ENCODE measurements at regions not wholly inside any gene's neighbourhood (a gene's known extent, or its start where the extent isn't known, plus 50 kb on each side); places are given as distances from the start of the nearest gene placed in this dataset.
"Not testable (repeated sequence)": the region's sequence is repeated elsewhere in the genome, so short reads cannot be mapped to it uniquely, and the experiment has no call there.

- Histone ChIP-seq H3K36me3 (ENCODE audit: control insufficient read depth, insufficient read depth, low read length) (no peaks in the 10 kb centered on the region), H3K27me3 (ENCODE audit: control insufficient read depth, insufficient read depth, low read length) (no peaks in the 10 kb centered on the region), H3K4me3 (ENCODE audit: low read depth, low read length) (no peak overlapping the region)
- TF ChIP-seq, protein P1, sequence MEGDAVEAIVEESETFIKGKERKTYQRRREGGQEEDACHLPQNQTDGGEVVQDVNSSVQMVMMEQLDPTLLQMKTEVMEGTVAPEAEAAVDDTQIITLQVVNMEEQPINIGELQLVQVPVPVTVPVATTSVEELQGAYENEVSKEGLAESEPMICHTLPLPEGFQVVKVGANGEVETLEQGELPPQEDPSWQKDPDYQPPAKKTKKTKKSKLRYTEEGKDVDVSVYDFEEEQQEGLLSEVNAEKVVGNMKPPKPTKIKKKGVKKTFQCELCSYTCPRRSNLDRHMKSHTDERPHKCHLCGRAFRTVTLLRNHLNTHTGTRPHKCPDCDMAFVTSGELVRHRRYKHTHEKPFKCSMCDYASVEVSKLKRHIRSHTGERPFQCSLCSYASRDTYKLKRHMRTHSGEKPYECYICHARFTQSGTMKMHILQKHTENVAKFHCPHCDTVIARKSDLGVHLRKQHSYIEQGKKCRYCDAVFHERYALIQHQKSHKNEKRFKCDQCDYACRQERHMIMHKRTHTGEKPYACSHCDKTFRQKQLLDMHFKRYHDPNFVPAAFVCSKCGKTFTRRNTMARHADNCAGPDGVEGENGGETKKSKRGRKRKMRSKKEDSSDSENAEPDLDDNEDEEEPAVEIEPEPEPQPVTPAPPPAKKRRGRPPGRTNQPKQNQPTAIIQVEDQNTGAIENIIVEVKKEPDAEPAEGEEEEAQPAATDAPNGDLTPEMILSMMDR (IDR thresholded peaks at IDR 0.05; ENCODE audit: insufficient read depth, low read length, poor library complexity, severe bottlenecking), result no peak
- no peak for DNase-seq (ENCODE audit: low read depth)
These were observed 272.9 kb downstream of the LNPK start for GRCh38 chr2:175729049-175729706.

- Histone ChIP-seq H3K27me3 (ENCODE audit: control insufficient read depth, insufficient read depth, low read length) (no peaks in the 10 kb centered on the region), H3K36me3 (ENCODE audit: control insufficient read depth, insufficient read depth, low read length) (no peaks in the 10 kb centered on the region), H3K4me3 (ENCODE audit: low read depth, low read length) (no peak overlapping the region)
- TF ChIP-seq, protein P1 (IDR thresholded peaks at IDR 0.05; ENCODE audit: insufficient read depth, low read length, poor library complexity, severe bottlenecking), result no peak
- no peak for DNase-seq (ENCODE audit: low read depth)
These were observed 274.0 kb downstream of the LNPK start for GRCh38 chr2:175728032-175728431.

DNA sequence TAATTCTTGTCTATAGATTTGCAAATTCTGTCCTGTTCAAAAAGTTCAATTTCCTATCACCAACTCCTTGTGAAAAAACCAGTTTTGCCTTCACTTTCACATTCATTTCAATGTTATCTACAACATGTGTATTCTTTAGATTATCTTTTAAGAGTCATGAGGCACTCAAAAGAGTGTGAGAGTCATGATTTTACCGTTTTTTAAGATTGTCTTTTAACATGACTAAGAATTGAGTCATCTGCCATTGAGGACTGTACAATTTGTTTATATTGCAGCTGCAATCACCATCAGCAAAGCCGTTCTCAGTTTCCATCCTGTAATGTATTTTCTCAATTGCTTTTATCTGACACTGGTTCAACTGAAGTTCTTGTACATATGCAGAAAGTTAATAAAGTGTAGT is 275.8 kb downstream of the LNPK start:
- TF ChIP-seq, protein P1 (IDR thresholded peaks at IDR 0.05; ENCODE audit: insufficient read depth, low read length, poor library complexity, severe bottlenecking), result no peak
- no peaks in the 10 kb centered on the region for H3K27me3 ChIP-seq (ENCODE audit: control insufficient read depth, insufficient read depth, low read length)
- DNase-seq (ENCODE audit: low read depth), result no peak
- no peak overlapping the region for H3K4me3 ChIP-seq (ENCODE audit: low read depth, low read length)
- H3K36me3 ChIP-seq (ENCODE audit: control insufficient read depth, insufficient read depth, low read length), result no peaks in the 10 kb centered on the region

- H3K4me3 ChIP-seq (ENCODE audit: low read depth, low read length), result no peak overlapping the region
- H3K36me3 ChIP-seq (ENCODE audit: control insufficient read depth, insufficient read depth, low read length), result no peaks in the 10 kb centered on the region
- TF ChIP-seq, protein P1 (IDR thresholded peaks at IDR 0.05; ENCODE audit: insufficient read depth, low read length, poor library complexity, severe bottlenecking), result no peak
- DNase-seq (ENCODE audit: low read depth), result no peak
- H3K27me3 ChIP-seq (ENCODE audit: control insufficient read depth, insufficient read depth, low read length), result no peaks in the 10 kb centered on the region
These were observed 292.8 kb downstream of the LNPK start for GRCh38 chr2:175709248-175709647.

GRCh38 chr2:175707322-175707721 is 294.7 kb downstream of the LNPK start:
- TF ChIP-seq, protein P1 (IDR thresholded peaks at IDR 0.05; ENCODE audit: insufficient read depth, low read length, poor library complexity, severe bottlenecking), result no peak
- Histone ChIP-seq H3K27me3 (ENCODE audit: control insufficient read depth, insufficient read depth, low read length) (no peaks in the 10 kb centered on the region), H3K36me3 (ENCODE audit: control insufficient read depth, insufficient read depth, low read length) (no peaks in the 10 kb centered on the region), H3K4me3 (ENCODE audit: low read depth, low read length) (no peak overlapping the region)
- no peak for DNase-seq (ENCODE audit: low read depth)

GRCh38 chr2:175704568-175704967 is 297.5 kb downstream of the LNPK start:
- H3K4me3 ChIP-seq (ENCODE audit: low read depth, low read length); DNase-seq (ENCODE audit: low read depth); H3K27me3 ChIP-seq (ENCODE audit: control insufficient read depth, insufficient read depth, low read length); H3K36me3 ChIP-seq (ENCODE audit: control insufficient read depth, insufficient read depth, low read length): not testable (repeated sequence)
